Activated CD8-positive, alpha-beta T cell treated with anti-CD3 and anti-CD28 coated beads for 36 hours (primary cell): ENCODE measurements at regions not wholly inside any gene's neighbourhood (a gene's known extent, or its start where the extent isn't known, plus 50 kb on each side); places are given as distances from the start of the nearest gene placed in this dataset.

Experiments used
- ATAC-seq: fragments of 200-7000 bp; cut with Tn5 transposase; one replicate; pipeline ENCODE4 v1.10.0; 2021; ENCODE audit warnings: mild to moderate bottlenecking, moderate library complexity
- CTCF ChIA-PET: fragments of 350-600 bp; sonication (Branson Sonifier 250); formaldehyde crosslinking; loops from one replicate; lab custom pipeline; 2021; ENCODE audit warnings: antibody characterized with exemption; lab: Charles Lee
- POLR2A ChIA-PET: fragments of 350-600 bp; sonication (Branson Sonifier 250); formaldehyde crosslinking; loops from one replicate; lab custom pipeline; 2021; ENCODE audit warnings: antibody characterized with exemption; lab: Charles Lee
- DNase-seq: peaks from one replicate; pipeline ENCODE4 v3.0.0-alpha.2; 2020
- H3K27ac Mint-ChIP-seq: one replicate; pipeline ENCODE4 v1.8.0; 2021; ENCODE audit warnings: mild to moderate bottlenecking, mixed read lengths
- H3K27me3 Mint-ChIP-seq: one replicate; pipeline ENCODE4 v1.8.0; 2021; ENCODE audit warnings: mixed read lengths
- H3K36me3 Mint-ChIP-seq: one replicate; pipeline ENCODE4 v1.8.0; 2021; ENCODE audit warnings: low read depth, mixed read lengths
- H3K4me1 Mint-ChIP-seq: one replicate; pipeline ENCODE4 v1.8.0; 2021; ENCODE audit warnings: low read depth, mixed read lengths
- H3K4me3 Mint-ChIP-seq: one replicate; pipeline ENCODE4 v1.8.0; 2021; ENCODE audit warnings: mild to moderate bottlenecking, moderate library complexity, mixed read lengths
- H3K9me3 Mint-ChIP-seq: one replicate; pipeline ENCODE4 v1.8.0; 2021; ENCODE audit warnings: mixed read lengths
- intact Hi-C: fragments of 100-400 bp; cut with micrococcal nuclease; formaldehyde crosslinking; loops from one replicate; pipeline ENCODE4 v1.10.0; 2022
- TF ChIP-seq, protein P1 (sequence below): fragments of 200-600 bp; IDR thresholded peaks from one replicate; pipeline ENCODE4 v1.8.0; 2022; ENCODE audit warnings: antibody characterized with exemption, mild to moderate bottlenecking

- H3K9me3 Mint-ChIP-seq, result no peaks in the 10 kb centered on the region
- TF ChIP-seq, protein P1, sequence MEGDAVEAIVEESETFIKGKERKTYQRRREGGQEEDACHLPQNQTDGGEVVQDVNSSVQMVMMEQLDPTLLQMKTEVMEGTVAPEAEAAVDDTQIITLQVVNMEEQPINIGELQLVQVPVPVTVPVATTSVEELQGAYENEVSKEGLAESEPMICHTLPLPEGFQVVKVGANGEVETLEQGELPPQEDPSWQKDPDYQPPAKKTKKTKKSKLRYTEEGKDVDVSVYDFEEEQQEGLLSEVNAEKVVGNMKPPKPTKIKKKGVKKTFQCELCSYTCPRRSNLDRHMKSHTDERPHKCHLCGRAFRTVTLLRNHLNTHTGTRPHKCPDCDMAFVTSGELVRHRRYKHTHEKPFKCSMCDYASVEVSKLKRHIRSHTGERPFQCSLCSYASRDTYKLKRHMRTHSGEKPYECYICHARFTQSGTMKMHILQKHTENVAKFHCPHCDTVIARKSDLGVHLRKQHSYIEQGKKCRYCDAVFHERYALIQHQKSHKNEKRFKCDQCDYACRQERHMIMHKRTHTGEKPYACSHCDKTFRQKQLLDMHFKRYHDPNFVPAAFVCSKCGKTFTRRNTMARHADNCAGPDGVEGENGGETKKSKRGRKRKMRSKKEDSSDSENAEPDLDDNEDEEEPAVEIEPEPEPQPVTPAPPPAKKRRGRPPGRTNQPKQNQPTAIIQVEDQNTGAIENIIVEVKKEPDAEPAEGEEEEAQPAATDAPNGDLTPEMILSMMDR, result no peak
- DNase-seq, result no peak
- ChIA-PET CTCF (no interaction called here), POLR2A (no interaction called here)
- ATAC-seq, result no peak
- no peaks in the 10 kb centered on the region for H3K36me3 Mint-ChIP-seq
- H3K27me3 Mint-ChIP-seq, result no peaks in the 10 kb centered on the region
- intact Hi-C loops, result no loop called here
- H3K4me3 Mint-ChIP-seq, result no peak overlapping the region
- no peaks in the 10 kb centered on the region for H3K4me1 Mint-ChIP-seq
- no peak overlapping the region for H3K27ac Mint-ChIP-seq
Measured at GRCh38 chr12:74049348-74049747, 488.3 kb upstream of the ATXN7L3B start.

DNA sequence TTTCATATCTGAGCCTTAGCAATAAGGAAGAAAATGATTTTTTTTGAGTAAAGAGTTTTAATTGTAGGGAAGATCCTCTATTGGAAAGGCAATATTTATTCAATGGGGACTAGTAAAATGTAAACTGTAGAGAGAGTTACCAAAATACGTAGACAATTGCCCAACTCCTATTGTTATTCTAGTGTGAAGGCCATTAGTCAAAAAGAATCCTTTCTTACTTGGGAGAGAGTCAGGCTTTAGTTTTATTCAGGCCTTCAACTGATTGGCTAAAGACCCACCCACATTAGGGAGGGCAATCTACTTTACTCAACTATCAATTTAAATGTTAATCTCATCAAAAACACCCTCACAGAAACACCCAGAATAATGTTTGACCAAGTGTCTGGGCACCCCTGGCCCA lies 485.8 kb upstream of the ATXN7L3B start:
- H3K27ac Mint-ChIP-seq, result no peak overlapping the region
- TF ChIP-seq, protein P1, result no peak
- DNase-seq (no peak), ATAC-seq (no peak)
- H3K4me1 Mint-ChIP-seq, result no peaks in the 10 kb centered on the region
- H3K36me3 Mint-ChIP-seq, result no peaks in the 10 kb centered on the region
- POLR2A ChIA-PET, result no interaction called here
- no peak overlapping the region for H3K4me3 Mint-ChIP-seq
- H3K27me3 Mint-ChIP-seq, result no peaks in the 10 kb centered on the region
- CTCF ChIA-PET, result no interaction called here
- no peaks in the 10 kb centered on the region for H3K9me3 Mint-ChIP-seq
- intact Hi-C loops, result no loop called here

DNA sequence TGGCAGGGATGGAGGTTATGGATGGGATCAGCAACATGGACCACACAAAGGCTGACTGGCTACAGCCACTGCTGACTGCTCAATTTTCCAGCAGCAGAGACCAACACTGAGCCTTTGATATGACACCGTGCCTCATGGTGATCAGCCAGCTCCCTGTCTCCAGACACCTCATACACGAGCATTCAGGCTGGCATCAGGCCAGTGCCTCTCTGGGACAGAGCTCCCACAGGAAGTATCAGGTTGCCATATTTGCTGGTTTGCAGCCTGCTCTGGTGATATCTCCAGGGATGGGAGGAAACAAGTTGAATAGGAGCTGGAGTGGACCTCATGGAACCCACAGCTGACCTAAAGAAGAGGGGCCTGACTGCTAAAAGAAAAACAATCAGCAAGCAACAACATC lies 471.2 kb upstream of the ATXN7L3B start:
- no peak for ATAC-seq
- no peaks in the 10 kb centered on the region for H3K4me1 Mint-ChIP-seq
- H3K9me3 Mint-ChIP-seq, result peaks cover 19% of the 10 kb centered on the region
- no peaks in the 10 kb centered on the region for H3K36me3 Mint-ChIP-seq
- ChIA-PET CTCF (no interaction called here), POLR2A (no interaction called here)
- no peak overlapping the region for H3K4me3 Mint-ChIP-seq
- no peak for DNase-seq
- H3K27ac Mint-ChIP-seq, result no peak overlapping the region
- TF ChIP-seq, protein P1, result no peak
- H3K27me3 Mint-ChIP-seq, result no peaks in the 10 kb centered on the region
- intact Hi-C loops, result no loop called here

GRCh38 chr12:74071182-74071581 lies 466.5 kb upstream of the ATXN7L3B start:
- Mint-ChIP-seq H3K27me3 (no peaks in the 10 kb centered on the region), H3K4me1 (no peaks in the 10 kb centered on the region), H3K27ac (no peak overlapping the region), H3K9me3 (peaks cover 15% of the 10 kb centered on the region), H3K4me3 (no peak overlapping the region), H3K36me3 (no peaks in the 10 kb centered on the region)
- TF ChIP-seq, protein P1, result no peak
- ChIA-PET CTCF (no interaction called here), POLR2A (no interaction called here)
- DNase-seq, result no peak
- ATAC-seq, result no peak
- intact Hi-C loops, result no loop called here

DNA sequence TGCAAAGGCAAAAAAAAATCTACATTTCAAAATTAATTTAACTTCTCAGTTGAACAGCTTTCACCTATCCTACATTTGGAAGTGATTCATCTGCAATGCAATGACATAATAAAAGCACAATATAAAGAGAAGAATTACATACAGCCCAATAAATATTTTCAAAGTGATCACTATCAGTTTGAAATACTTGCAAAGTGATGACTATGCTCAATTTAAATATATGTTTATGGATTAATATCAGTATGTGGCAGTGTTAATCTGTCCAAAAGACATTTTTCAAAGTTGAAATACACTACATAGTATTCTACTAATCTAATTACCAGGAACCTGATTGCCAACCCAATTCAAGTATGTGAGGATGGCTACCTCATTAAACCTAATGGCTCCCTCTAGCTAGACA lies 460.7 kb upstream of the ATXN7L3B start:
- intact Hi-C loops, result no loop called here
- no peak overlapping the region for H3K4me3 Mint-ChIP-seq
- H3K27ac Mint-ChIP-seq, result no peak overlapping the region
- ATAC-seq, result no peak
- TF ChIP-seq, protein P1, result no peak
- no peaks in the 10 kb centered on the region for H3K4me1 Mint-ChIP-seq
- no peak for DNase-seq
- H3K27me3 Mint-ChIP-seq, result no peaks in the 10 kb centered on the region
- no peaks in the 10 kb centered on the region for H3K36me3 Mint-ChIP-seq
- ChIA-PET POLR2A (no interaction called here), CTCF (no interaction called here)
- peaks cover 6% of the 10 kb centered on the region for H3K9me3 Mint-ChIP-seq
